HG03045 (cell line): ENCODE measurements at regions not wholly inside any gene's neighbourhood (a gene's known extent, or its start where the extent isn't known, plus 50 kb on each side); places are given as distances from the start of the nearest gene placed in this dataset.
"Not testable (repeated sequence)": the region's sequence is repeated elsewhere in the genome, so short reads cannot be mapped to it uniquely, and the experiment has no call there.

Experiments used
- ATAC-seq: cut with Tn5 transposase; IDR thresholded peaks from one replicate; pipeline ENCODE4 v1.9.1; 2021; ENCODE audit warnings: mild to moderate bottlenecking, moderate library complexity; ENCODE audit not compliant: unreplicated experiment

DNA sequence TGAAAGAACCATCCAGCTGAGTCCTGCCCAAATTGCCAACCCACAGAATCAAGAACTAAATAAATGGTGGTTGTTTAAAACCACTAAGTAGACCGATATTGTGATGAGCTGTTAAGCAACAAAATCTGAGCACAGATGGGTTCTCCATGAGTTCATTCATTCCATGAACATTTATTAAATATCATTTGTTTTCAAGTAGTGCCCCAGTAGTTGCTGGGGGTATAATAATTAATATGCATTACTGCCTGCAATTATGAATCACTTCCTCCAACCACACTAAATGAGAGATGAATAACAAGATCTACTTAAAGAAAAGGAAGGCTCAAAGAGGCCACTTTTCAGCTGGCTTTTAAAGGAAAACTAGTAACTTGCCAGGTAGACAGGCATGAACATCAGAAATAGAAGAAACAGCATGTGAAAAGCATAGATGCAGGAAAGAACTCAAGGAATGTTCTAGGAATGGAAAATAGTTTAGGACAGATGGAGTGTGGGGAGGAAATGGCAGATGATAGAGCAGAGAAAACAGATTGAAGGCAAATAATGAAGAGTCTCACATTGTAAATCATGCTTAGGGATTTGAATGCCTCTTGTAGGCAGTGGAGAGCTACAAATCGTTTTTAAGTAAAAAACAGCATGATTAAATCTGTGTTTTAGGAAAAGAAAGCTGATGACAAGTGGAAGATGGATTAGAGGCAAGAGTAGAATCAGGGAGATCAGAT lies 641.7 kb upstream of the DIPK2B start:
- ATAC-seq = no peak

DNA sequence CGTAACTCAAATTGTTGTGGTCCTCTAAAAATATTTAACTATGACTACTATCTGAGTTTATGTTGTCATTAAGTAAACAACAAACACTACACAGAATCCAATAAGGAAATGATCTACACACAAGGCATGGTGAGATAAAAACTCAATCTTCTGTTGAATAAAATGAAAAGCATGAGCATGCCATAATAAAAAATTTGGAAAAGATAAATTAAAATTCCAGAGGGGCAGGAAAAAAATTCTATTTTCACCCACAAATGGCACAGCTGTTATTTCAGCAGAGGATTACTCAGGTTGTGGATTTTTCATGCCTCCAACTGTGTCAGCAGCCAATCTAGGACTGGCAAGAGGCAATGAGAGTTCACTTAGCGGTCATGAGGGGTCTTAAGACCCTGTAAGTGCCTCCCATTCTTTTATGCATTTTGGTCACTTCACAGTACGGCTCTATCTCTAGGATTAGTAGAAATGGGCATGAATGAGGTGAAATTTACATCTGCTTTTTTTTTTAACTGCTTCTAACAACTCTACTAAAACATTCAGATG lies 639.8 kb upstream of the DIPK2B start:
- ATAC-seq = no peak

- no peak for ATAC-seq
Observed at GRCh38 chrX:45830343-45830742, 629.7 kb upstream of the DIPK2B start.

GRCh38 chrX:45824471-45824870 lies 623.8 kb upstream of the DIPK2B start:
- ATAC-seq = no peak

DNA sequence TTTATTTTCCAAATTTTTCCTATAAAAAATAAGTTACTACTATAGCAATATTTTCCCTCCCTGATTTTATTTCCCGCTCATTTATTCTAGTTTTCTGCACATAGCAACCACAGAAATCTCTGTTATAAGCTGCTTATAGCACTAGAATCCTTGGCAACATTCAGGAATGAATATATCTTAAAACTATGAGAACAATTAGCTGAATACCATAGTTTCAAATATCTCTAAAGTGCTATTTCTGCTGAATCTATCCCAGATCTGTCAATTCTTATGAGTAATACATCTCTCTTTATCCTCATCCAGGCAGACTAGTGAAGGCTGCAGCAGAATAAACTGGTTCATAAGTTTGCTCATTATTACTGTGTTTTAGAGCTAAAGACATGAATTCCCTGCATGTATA lies 622.9 kb upstream of the DIPK2B start:
- ATAC-seq = no peak

DNA sequence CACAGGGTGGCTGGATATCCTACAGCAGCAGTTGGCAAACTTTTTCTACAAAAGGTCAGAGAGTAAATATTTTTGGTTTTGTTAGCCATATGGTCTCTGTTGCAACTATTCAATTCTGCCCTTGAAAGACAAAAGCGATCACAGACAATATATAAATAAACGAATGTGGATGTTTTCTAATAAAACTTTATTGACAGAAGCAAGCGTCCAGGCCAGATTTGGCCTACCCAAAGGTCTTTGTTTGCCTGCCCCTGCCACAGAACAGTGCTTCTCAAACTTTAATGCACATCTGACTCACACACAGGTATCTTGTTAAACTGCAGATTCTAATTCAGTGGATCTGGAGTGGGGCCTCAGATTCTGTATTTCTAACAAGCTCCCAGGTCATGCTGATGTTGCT lies 621.4 kb upstream of the DIPK2B start:
- ATAC-seq = no peak

DNA sequence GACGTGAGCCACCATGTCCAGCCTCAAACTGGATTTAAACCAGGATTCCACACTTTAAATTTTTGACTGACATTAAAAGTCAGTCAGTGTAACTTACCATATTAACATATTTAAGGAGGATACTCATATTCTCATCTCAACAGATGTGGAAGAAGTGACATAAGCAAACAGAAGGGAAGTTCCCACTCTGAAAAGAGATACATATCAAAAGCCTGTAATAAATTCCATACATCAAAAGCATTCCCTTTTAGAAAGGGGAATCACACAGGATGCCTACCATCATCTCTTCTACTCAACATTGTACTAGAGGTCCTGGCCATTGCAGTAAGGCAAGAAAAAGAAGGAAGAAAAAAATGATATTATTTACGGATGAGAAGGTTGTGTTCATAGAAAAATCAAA lies 618.2 kb upstream of the DIPK2B start:
- ATAC-seq = no peak

DNA sequence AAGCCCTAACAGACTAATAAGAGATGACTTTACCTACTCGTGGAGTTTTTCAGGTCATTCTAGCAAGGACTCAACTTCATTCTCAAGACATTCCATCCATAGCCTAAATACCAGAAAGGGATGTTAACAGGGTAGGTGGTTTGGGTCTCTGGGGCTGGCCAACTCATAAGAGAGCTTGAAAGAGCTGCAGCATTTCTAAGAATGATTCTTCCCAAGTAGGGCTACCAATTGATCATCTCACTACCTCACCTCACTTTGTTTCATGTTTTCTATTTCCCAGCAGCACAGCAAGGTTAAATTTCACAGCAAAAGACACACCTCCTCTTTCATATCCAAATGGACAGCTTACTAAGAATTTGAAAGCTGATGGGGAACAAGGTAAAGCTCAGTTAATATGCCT lies 614.8 kb upstream of the DIPK2B start:
- ATAC-seq = no peak

GRCh38 chrX:45811326-45811725 lies 610.6 kb upstream of the DIPK2B start:
- ATAC-seq = no peak

DNA sequence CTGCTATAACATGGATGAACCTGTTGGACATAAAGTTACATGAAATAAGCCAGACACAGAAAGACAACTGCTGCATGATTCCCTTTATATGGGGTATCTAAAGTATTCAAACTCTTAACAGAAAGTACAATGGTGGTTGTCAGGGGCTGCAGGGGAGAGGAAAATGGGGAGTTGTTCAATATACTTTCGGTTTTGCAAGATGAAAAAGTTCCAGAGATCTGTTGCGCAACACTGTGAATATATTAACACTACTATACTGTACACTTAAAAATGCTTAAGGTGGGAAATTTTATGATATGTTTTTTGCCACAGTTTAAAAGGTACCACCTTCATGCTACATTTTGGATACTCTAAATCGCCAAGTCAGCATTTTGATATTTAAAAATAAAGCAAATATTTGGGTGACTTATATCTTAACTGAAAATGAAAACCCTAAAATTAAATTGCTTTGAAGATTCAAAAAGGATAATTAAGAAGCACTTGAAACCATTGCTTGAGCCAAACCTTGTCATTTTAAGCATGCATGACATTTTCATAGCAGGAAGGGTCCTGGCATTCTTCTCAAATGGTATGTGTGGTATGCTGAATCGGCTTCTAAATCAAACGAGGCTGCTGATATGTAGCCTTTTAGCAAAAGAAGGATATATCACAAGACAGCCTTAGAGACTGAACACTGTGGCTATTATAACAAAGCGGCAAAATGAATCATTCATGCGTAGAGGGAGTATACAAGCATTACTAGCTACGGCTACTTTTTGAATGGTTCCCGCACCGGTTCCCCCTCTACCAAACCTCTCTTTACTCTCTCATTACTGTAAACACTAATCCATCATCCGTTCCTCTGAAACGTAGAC lies 607.1 kb upstream of the DIPK2B start:
- no peak for ATAC-seq

DNA sequence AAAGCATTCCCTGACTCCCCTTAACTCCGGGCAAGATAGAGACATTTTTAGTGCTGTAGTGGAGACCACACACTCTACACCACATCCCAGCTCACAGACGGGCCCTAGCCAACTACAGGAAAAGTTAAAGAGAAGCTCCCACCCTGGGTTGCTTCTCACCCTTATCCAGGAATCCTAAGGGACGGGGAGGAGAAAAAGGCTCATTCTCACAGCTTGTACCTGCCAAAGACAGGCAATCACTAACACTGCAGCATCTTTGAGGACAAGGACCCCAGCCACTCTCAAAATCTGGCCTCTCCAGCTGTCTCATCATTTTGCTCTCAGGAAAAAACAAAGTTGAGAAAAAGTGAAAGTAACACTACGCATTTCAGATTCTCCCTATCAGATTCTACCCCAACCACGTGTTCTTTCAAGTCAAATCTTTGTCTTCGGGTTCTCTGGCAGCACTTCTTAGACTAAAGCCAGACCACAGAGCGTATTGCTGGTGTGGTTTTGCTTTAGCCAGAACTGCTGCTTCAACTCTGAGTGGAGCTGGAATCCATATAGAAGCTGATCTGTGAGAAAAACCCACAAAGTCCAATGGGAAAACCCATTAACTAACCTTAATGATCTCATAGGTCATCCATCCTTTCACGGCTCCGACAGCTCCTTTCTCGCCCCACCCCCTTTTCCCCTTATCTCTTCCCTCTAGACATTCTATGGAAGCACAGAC lies 605.9 kb upstream of the DIPK2B start:
- no peak for ATAC-seq

- ATAC-seq = no peak
Observed at GRCh38 chrX:45804276-45804675, 603.6 kb upstream of the DIPK2B start.

DNA sequence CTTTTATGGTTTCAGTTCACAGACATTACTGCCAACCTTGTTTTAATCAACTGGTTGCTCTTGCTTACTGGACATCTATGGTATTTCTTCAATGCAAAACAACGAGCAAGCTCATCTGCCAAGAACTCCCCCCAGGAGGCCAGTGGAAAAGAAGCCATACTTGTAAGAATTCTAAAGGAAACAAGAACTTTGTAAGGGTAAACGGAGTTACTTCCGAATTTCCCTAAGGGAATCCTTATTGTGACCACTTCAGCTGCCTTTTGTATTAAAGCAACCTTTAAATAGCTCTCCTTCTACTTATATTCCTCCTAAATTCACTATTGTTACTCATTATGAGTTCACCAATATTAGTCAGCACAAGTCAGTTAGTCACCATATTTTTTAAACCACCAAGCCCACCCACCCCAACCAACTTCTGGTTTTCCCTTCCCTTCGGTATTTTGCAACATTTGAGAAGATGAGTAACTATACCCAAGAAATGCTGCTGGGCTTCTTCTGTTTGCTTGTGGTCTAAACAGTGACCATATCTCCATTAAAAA lies 602.8 kb upstream of the DIPK2B start:
- ATAC-seq = no peak

DNA sequence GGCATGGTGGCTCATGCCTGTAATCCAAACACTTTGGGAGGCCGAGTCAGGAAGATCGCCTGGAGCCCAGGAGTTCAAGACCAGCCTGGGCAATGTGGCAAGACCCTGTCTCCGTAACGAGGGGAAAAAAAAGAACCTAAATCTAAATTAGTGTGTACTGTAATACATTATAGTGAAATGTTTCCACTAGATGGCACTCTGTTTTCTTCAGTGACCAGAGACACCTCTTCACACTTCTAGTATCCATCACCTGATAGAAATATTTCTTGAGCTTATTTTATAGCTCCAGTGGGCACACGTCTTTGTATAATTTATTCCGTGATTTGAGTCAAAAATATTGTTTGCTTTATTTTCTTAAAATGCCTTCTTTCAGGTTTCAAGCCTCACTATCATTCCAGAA lies 600.9 kb upstream of the DIPK2B start:
- no peak for ATAC-seq

GRCh38 chrX:45800746-45801453 lies 600.2 kb upstream of the DIPK2B start:
- ATAC-seq = not testable (repeated sequence)

- ATAC-seq = no peak
Observed at GRCh38 chrX:45799576-45799975, 598.9 kb upstream of the DIPK2B start.

- ATAC-seq = no peak
Observed at GRCh38 chrX:45795546-45795945, 594.9 kb upstream of the DIPK2B start.

GRCh38 chrX:45794995-45795337 lies 594.3 kb upstream of the DIPK2B start:
- no peak for ATAC-seq

- ATAC-seq = no peak
Observed at GRCh38 chrX:45794323-45794994, 593.8 kb upstream of the DIPK2B start.

GRCh38 chrX:45788941-45789348 lies 588.3 kb upstream of the DIPK2B start:
- ATAC-seq = no peak
